Liver (tissue), 3 donors: ENCODE measurements at regions not wholly inside any gene's neighbourhood (a gene's known extent, or its start where the extent isn't known, plus 50 kb on each side); places are given as distances from the start of the nearest gene placed in this dataset.

Experiments used
- EGR1 ChIP-seq, 2 donors: IDR thresholded peaks; 2 replicates each; pipeline ENCODE4 v1.6.1; 2016 to 2018; ENCODE audit warnings: antibody characterized with exemption in 2 of 2, low read depth in 2 of 2
- HNF4A ChIP-seq, 2 donors: conservative IDR thresholded peaks; 2 replicates each; pipeline ENCODE4 v1.6.1; 2016; ENCODE audit warnings: antibody characterized with exemption in 2 of 2, mild to moderate bottlenecking in 2 of 2
- JUND ChIP-seq, 2 donors: IDR thresholded peaks; 2 replicates each; pipeline ENCODE4 v1.6.1; 2016; ENCODE audit warnings: antibody characterized with exemption in 2 of 2
- RAD21 ChIP-seq, 2 donors: IDR thresholded peaks; 2 replicates each; pipeline ENCODE4 v1.6.1; 2016; ENCODE audit warnings: antibody characterized with exemption in 2 of 2, mild to moderate bottlenecking in 2 of 2
- RXRA ChIP-seq, 2 donors: IDR thresholded peaks; 2 replicates each; pipeline ENCODE4 v1.6.1; 2017 to 2018; ENCODE audit warnings: antibody characterized with exemption in 2 of 2, mild to moderate bottlenecking in 1 of 2
- TAF1 ChIP-seq: conservative IDR thresholded peaks from 2 replicates; pipeline ENCODE4 v1.6.1; 2016; ENCODE audit warnings: antibody characterized with exemption, mild to moderate bottlenecking
- YY1 ChIP-seq: IDR thresholded peaks from 2 replicates; pipeline ENCODE4 v1.6.1; 2016; ENCODE audit warnings: antibody characterized with exemption, mild to moderate bottlenecking
- TF ChIP-seq, protein P1 (sequence below): fragments of 150-350 bp; IDR thresholded peaks from 2 replicates; pipeline ENCODE4 v1.5.1; 2017; ENCODE audit warnings: improper control_type of control experiment, low read depth, low read length; ENCODE audit not compliant: missing input control
- TF ChIP-seq, protein P2 (sequence below): IDR thresholded peaks from 2 replicates; pipeline ENCODE4 v1.6.1; 2016; ENCODE audit warnings: antibody characterized with exemption, mild to moderate bottlenecking
- TF ChIP-seq, protein P3 (sequence below): IDR thresholded peaks from 2 replicates; pipeline ENCODE4 v1.6.1; 2016; ENCODE audit warnings: antibody characterized with exemption
- TF ChIP-seq, protein P4 (sequence below): IDR thresholded peaks from 2 replicates; pipeline ENCODE4 v1.6.1; 2016; ENCODE audit warnings: antibody characterized with exemption
- TF ChIP-seq, protein P5 (sequence below): IDR thresholded peaks from 2 replicates; pipeline ENCODE4 v1.6.1; 2016; ENCODE audit warnings: antibody characterized with exemption
- donor health status: healthy.
- donor health status: healthy.

DNA sequence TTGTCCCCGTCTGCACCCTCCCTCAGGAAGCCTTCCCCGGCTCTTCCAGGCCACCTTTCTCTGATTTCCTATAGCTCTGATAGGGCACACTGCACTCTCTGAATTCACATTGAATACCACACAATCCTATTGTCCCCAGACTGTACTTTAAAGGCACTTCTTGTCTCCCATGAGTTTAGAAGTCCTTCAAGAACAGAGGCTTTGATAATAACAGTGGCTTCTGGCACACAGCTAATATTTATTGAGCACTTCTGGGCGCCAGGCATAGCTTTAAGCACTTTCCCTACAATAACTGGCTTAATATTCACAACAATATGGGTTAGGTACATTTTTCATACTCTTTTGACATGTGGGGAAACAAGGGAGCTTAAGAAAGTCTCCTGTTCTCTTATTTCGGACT lies 169.7 kb upstream of the IRX6 start:
- TF ChIP-seq, protein P1, sequence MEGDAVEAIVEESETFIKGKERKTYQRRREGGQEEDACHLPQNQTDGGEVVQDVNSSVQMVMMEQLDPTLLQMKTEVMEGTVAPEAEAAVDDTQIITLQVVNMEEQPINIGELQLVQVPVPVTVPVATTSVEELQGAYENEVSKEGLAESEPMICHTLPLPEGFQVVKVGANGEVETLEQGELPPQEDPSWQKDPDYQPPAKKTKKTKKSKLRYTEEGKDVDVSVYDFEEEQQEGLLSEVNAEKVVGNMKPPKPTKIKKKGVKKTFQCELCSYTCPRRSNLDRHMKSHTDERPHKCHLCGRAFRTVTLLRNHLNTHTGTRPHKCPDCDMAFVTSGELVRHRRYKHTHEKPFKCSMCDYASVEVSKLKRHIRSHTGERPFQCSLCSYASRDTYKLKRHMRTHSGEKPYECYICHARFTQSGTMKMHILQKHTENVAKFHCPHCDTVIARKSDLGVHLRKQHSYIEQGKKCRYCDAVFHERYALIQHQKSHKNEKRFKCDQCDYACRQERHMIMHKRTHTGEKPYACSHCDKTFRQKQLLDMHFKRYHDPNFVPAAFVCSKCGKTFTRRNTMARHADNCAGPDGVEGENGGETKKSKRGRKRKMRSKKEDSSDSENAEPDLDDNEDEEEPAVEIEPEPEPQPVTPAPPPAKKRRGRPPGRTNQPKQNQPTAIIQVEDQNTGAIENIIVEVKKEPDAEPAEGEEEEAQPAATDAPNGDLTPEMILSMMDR = no peak
- no peak for TF ChIP-seq RAD21 (IDR thresholded peaks at IDR 0.05)
- TF ChIP-seq HNF4A (conservative IDR thresholded peaks at IDR 0.05) = no peak
- TF ChIP-seq, protein P2, sequence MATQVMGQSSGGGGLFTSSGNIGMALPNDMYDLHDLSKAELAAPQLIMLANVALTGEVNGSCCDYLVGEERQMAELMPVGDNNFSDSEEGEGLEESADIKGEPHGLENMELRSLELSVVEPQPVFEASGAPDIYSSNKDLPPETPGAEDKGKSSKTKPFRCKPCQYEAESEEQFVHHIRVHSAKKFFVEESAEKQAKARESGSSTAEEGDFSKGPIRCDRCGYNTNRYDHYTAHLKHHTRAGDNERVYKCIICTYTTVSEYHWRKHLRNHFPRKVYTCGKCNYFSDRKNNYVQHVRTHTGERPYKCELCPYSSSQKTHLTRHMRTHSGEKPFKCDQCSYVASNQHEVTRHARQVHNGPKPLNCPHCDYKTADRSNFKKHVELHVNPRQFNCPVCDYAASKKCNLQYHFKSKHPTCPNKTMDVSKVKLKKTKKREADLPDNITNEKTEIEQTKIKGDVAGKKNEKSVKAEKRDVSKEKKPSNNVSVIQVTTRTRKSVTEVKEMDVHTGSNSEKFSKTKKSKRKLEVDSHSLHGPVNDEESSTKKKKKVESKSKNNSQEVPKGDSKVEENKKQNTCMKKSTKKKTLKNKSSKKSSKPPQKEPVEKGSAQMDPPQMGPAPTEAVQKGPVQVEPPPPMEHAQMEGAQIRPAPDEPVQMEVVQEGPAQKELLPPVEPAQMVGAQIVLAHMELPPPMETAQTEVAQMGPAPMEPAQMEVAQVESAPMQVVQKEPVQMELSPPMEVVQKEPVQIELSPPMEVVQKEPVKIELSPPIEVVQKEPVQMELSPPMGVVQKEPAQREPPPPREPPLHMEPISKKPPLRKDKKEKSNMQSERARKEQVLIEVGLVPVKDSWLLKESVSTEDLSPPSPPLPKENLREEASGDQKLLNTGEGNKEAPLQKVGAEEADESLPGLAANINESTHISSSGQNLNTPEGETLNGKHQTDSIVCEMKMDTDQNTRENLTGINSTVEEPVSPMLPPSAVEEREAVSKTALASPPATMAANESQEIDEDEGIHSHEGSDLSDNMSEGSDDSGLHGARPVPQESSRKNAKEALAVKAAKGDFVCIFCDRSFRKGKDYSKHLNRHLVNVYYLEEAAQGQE = no peak
- TF ChIP-seq, protein P3, sequence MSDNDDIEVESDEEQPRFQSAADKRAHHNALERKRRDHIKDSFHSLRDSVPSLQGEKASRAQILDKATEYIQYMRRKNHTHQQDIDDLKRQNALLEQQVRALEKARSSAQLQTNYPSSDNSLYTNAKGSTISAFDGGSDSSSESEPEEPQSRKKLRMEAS = no peak
- no peak for TF ChIP-seq RXRA (IDR thresholded peaks at IDR 0.05)
- no peak for TF ChIP-seq EGR1 (IDR thresholded peaks at IDR 0.05; ENCODE audit: low read depth in 2 of 2)
- no peak for TF ChIP-seq YY1
- no peak for TF ChIP-seq JUND (IDR thresholded peaks at IDR 0.05)
- TF ChIP-seq, protein P4, sequence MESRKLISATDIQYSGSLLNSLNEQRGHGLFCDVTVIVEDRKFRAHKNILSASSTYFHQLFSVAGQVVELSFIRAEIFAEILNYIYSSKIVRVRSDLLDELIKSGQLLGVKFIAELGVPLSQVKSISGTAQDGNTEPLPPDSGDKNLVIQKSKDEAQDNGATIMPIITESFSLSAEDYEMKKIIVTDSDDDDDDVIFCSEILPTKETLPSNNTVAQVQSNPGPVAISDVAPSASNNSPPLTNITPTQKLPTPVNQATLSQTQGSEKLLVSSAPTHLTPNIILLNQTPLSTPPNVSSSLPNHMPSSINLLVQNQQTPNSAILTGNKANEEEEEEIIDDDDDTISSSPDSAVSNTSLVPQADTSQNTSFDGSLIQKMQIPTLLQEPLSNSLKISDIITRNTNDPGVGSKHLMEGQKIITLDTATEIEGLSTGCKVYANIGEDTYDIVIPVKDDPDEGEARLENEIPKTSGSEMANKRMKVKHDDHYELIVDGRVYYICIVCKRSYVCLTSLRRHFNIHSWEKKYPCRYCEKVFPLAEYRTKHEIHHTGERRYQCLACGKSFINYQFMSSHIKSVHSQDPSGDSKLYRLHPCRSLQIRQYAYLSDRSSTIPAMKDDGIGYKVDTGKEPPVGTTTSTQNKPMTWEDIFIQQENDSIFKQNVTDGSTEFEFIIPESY = no peak
- TF ChIP-seq, protein P5, sequence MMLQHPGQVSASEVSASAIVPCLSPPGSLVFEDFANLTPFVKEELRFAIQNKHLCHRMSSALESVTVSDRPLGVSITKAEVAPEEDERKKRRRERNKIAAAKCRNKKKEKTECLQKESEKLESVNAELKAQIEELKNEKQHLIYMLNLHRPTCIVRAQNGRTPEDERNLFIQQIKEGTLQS = no peak
- TF ChIP-seq TAF1 = no peak
